HS-5 (cell line): ENCODE measurements at regions not wholly inside any gene's neighbourhood (a gene's known extent, or its start where the extent isn't known, plus 50 kb on each side); places are given as distances from the start of the nearest gene placed in this dataset.

ENCODE experiments used
- DNase-seq: peaks from one replicate; pipeline ENCODE4 v3.0.0-alpha.2; 2012; ENCODE audit warnings: low read depth

- no peak for DNase-seq
These were observed 104.3 kb upstream of the LINC00305 start for GRCh38 chr18:64253222-64253621.

DNA sequence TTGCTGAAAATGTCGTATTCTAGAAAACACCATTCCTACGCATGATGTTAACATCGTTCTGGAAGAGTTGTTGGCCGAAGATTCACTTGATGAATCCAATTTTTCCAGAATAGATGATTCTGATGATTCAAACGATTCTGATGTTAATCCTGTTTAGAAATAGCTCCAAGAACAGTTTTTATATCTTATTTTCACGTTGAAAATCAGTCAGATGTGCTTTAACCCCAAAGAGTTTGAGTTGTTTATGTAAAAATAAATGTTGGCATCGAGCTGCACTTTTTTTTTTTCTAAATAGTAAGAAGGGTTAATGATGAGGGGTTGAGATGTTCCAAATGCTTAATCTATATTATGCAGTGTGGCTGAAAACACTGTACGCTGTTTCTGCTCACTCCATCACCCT is 99.9 kb upstream of the LINC00305 start:
- DNase-seq: no peak

- no peak for DNase-seq
These were observed 96.4 kb upstream of the LINC00305 start for GRCh38 chr18:64245126-64245861.

DNA sequence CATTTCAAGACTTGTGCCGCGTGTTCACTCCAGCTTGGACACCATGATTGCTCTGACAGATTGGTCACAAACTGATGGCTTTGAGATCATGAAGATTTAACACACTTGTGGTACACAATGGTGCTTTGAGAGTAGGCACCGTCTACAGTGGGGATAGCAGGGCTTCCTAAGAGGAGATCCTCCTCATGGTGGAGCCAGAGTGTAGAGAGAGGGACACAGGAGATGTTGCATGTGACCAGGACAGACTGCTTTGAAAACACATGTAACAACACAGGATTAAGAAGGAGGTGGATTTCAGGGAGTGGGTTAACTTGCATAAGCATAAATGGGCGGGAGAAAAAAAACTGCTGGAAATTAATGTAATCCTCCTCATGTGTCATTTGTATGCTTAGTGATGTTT is 95.7 kb upstream of the LINC00305 start:
- no peak for DNase-seq

GRCh38 chr18:64240316-64240715 is 91.4 kb upstream of the LINC00305 start:
- no peak for DNase-seq

DNA sequence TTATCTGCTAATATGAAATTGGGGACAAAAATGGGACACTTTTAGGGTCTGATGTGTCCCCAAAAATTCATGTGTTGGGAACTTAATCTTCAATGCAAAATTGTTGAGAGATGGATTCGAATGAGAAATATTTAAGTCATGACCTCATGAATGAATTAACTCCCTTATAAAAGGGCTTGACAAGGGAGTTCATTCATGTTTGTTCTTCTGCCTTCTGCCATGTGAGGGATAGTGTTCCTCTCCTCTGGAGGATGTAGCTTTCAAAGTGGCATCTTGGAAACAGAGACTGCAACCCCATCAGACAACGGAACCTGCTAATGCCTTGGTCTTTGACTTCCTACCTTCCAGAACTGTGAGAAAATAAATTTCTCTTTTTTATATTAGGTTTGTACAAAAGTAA is 89.2 kb upstream of the LINC00305 start:
- DNase-seq: no peak

DNA sequence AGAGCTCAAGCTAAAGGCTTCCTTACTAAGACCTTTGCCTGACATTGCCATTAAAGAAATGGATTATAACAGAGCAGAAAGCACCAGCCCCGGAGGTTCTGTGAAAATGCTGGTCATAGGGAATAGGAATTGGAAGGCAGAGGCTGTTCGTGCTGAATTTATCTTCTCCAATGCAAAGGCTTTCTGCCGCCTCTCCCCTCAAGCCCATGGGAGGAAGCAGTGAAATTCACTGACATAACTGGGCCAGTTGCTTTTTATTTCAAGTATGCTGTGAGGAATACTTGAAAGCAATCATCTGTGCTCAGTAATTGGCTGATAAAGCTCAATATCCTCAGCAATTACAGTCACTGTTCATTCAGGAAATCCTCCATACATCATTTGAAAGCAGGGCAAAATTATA is 85.4 kb upstream of the LINC00305 start:
- DNase-seq: no peak

DNA sequence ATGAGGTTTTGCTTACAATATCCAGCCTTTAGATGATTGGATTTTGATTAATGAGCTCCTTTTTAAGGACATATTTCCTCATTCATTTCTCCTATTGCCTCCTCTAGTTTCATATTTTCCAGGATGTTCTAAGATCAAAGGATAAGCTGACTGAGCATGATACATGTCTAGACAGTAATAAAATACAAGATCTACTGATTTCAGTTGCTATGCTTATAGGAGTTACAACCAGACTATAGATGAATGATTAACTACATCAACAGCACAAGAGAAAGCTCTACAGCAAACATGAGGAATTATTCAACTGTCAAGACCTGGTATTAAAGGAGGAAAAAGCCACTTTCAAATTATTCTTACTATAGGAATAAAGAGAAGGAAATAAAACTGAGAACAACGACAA is 85.0 kb upstream of the LINC00305 start:
- no peak for DNase-seq

DNA sequence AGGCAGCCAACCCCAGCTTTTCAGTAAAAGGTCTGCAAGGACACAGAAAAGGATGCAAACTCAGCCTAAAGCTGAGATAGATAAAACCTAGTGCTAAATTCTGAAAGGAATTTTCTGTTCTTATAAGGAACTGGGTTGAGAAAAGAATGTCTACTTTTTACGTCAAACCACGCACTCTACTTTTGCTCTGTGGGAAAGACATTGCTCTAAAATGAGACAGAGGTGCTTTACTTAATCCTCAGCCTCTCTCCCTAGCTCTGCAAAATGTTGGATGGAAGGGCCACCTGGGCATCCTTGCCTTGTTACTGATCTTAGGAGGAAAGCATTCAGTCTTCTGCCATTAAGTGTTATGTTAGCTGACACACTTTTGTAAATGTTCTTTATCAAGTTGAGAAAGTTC is 72.1 kb upstream of the LINC00305 start:
- DNase-seq: no peak

GRCh38 chr18:64219517-64219916 is 70.6 kb upstream of the LINC00305 start:
- no peak for DNase-seq

- DNase-seq: no peak
These were observed 61.6 kb upstream of the LINC00305 start for GRCh38 chr18:64210401-64210949.

DNA sequence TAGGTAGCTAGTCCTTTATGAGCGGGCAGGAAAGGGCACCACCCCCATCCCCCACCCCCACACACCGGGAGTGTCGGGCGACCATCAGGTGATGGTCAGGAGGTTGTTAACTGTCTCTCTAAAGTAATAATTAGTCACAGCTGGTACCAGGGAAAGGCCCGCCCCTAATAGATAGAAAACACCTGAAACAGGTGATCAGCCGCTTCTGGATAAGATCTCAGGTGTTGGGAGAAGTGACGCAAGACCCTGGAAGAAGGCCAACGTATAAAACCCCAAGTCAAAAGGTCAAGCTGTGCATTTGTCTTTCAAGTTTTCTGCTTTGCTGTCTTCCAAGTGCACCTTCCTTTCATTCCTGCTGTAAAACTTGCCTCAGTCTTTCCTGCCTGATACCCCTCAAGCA is 59.6 kb upstream of the LINC00305 start:
- DNase-seq: no peak

DNA sequence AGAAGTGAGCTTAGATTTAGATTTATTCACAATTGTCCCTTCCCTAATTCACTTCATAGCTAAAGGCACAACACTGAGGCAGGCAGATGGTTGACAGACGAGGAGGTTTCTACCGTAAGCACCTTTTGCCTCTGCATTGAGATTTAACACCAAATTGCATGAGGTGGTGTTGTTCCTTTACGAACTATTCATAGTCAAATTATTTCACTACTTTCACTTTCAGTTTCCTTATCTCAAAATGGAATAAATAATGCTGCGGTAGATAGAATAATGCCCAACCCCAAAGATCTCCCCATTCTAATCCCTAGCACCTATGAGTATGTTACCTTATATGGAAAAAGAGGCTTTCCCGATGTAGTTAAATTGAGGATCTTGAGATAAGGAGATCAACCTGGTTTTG is 58.9 kb upstream of the LINC00305 start:
- DNase-seq: no peak

DNA sequence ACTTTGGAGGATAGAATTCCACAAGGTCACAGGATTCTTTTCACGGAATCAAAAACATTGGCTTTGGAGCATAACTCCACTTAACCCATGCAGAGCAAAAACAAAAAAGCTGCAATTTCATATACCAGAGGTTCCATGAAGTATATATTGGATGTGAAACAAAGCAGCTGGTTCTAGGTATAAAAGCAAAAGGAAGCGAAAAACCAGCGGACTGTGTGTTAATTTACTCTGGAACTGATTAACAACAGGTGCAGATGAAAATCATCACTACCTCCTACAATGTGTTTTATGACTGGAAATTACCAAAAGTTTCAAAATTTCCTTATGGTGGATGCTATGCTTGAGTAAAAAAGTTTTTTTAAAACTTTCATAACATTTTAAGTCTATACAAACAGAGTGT is 54.4 kb upstream of the LINC00305 start:
- DNase-seq: no peak

DNA sequence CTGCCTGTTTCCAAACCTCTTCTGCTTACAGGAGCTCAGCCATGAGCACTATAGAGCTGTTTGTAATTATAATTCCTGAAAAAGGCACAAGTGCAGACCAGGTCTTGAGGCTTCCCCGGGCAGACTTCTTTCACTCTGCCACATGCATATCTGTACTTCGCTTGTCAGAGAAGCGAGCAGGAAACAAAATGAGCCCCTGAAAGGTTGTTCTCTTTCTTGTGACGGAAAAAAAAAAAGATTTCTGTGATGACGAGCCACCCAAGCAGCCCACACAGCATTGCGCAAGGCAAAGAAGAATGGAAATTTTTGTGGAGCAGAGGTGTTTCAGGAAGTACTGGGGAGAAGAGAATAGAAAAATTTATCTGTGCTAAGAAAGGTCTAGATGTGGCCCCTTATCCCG is 54.0 kb upstream of the LINC00305 start:
- DNase-seq: no peak

- DNase-seq: no peak
These were observed 53.4 kb upstream of the LINC00305 start for GRCh38 chr18:64202210-64202836.

- DNase-seq: no peak
These were observed 52.9 kb upstream of the LINC00305 start for GRCh38 chr18:64201781-64202180.

- no peak for DNase-seq
These were observed 50.7 kb upstream of the LINC00305 start for GRCh38 chr18:64199581-64199980.
